PFSK-1 (cell line): ENCODE measurements at regions not wholly inside any gene's neighbourhood (a gene's known extent, or its start where the extent isn't known, plus 50 kb on each side); places are given as distances from the start of the nearest gene placed in this dataset.

Experiments
- FOXP2 ChIP-seq: optimal IDR thresholded peaks from 2 replicates; pipeline ENCODE3; 2011; ENCODE audit warnings: borderline replicate concordance, control low read depth, inconsistent platforms; ENCODE audit not compliant: insufficient read depth; ENCODE audit errors: extremely low read length, extremely low read depth
- POLR2AphosphoS5 ChIP-seq: IDR thresholded peaks from 2 replicates; pipeline ENCODE4 v1.6.1; 2012; ENCODE audit warnings: low read depth, mild to moderate bottlenecking, control low read depth, low read length, moderate library complexity
- REST ChIP-seq, 2 experiments: IDR thresholded peaks; 2 replicates each; pipeline versions ENCODE4 v1.6.1 to v1.8.0; 2011 to 2012; ENCODE audit warnings: low read depth in 2 of 2, low read length in 2 of 2, control low read depth in 1 of 2, inconsistent platforms in 1 of 2, mild to moderate bottlenecking in 1 of 2, moderate library complexity in 1 of 2; ENCODE audit not compliant: insufficient read depth in 1 of 2
- SIN3A ChIP-seq: IDR thresholded peaks from 2 replicates; pipeline ENCODE4 v1.6.1; 2012; ENCODE audit warnings: mild to moderate bottlenecking, low read length, moderate library complexity, borderline replicate concordance; ENCODE audit not compliant: insufficient read depth
- TAF1 ChIP-seq: IDR thresholded peaks from 2 replicates; pipeline ENCODE4 v1.6.1; 2012; ENCODE audit warnings: low read length, control low read depth, borderline replicate concordance; ENCODE audit not compliant: insufficient read depth

DNA sequence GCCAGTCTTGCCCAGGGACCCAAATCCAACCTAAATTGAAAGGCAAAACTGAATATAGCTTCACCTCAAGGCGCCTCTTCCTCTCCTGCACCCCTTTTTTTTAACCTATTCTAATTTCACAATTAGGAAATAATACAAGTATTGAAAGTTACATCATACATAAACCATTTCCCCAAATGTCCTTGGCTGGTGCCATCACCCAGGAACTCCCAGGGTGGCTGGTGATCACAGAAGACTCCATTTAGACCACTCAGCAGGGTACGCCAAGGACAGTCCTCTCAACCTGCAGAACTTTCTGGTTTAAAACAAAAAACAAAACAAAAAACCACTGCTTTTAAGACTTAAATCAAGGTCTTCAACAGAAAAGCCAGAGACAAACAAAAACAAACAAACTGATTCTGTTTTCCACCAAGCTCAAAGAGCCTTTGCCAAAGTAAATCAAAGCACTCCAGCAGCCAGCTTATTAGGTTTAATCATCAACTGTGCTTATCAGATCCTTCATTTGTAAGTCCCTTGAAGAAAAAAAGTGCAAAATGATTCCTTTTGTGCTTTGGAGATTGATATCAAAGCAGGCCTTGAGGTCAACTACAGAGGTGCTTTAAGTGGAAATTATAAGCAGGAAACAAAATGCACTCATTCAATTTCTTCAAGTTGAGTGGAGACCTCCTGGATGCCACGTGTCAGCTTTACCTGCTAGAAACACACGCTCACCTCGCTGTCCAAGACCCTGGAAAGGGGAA, 113.0 kb downstream of the ETS2 start:
- no peak for TF ChIP-seq TAF1
- no peak for TF ChIP-seq POLR2AphosphoS5
- no peak for TF ChIP-seq REST (IDR thresholded peaks at IDR 0.05; ENCODE audit: insufficient read depth in 1 of 2, low read depth in 2 of 2, low read length in 2 of 2)
- no peak for TF ChIP-seq SIN3A
- no peak for TF ChIP-seq FOXP2

DNA sequence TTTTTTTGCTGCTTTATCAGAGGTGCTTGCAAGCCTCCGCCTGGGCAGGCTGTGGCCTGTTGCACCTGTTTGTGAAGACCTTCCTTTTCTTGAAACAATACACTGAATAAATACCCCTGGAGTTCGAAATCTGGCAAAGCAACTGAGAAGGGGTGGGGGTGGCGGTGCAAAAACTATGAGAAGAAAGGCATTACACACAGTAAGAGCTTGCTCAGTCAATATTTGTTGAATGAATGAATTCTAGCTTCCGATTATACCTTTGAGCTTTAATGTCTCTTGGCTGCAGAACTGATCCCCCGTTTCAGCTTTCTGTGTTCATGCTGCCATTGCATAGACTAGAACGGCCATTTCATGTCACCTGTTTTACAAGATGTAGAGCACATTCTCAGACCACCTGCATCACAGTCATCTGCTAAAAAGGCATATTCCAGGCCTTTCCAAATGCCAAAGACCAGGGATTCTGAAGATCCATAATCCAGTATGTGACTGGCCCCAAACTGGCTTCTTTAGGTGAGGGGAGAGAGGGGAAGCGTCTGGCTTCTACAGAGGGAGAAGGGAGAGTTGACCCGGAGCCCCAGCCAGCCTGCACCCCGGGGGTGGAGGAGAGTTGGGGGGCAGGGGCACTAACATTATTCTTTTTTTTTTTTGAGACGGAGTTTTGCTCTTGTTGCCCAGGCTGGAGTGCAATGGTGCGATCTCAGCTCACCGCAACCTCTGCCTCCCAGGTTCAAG, 111.5 kb downstream of the ETS2 start:
- TF ChIP-seq SIN3A (no peak), TAF1 (no peak), FOXP2 (no peak), REST (IDR thresholded peaks at IDR 0.05; ENCODE audit: insufficient read depth in 1 of 2, low read depth in 2 of 2, low read length in 2 of 2) (no peak), POLR2AphosphoS5 (no peak)

GRCh38 chr21:38916214-38916964, 110.7 kb downstream of the ETS2 start:
- TF ChIP-seq SIN3A = no peak
- TF ChIP-seq FOXP2 = no peak
- TF ChIP-seq TAF1 = no peak
- TF ChIP-seq POLR2AphosphoS5 = no peak
- no peak for TF ChIP-seq REST (IDR thresholded peaks at IDR 0.05; ENCODE audit: insufficient read depth in 1 of 2, low read depth in 2 of 2, low read length in 2 of 2)

- TF ChIP-seq SIN3A (no peak), REST (IDR thresholded peaks at IDR 0.05; ENCODE audit: insufficient read depth in 1 of 2, low read depth in 2 of 2, low read length in 2 of 2) (no peak), FOXP2 (no peak), TAF1 (no peak), POLR2AphosphoS5 (no peak)
Observed at GRCh38 chr21:38915546-38915945, 109.8 kb downstream of the ETS2 start.
